WERI-Rb-1 (cell line): ENCODE measurements at regions not wholly inside any gene's neighbourhood (a gene's known extent, or its start where the extent isn't known, plus 50 kb on each side); places are given as distances from the start of the nearest gene placed in this dataset.
"Not testable (repeated sequence)": the region's sequence is repeated elsewhere in the genome, so short reads cannot be mapped to it uniquely, and the experiment has no call there.

Source experiments
- DNase-seq: peaks from one replicate; pipeline ENCODE4 v3.0.0-alpha.2; 2020
- H3K27ac ChIP-seq: fragments of 250-450 bp; sonication (Bioruptor Pico); 2 replicates; pipeline ENCODE4 v1.5.1; 2020; ENCODE audit warnings: mild to moderate bottlenecking, moderate library complexity
- H3K27me3 ChIP-seq: fragments of 250-450 bp; sonication (Bioruptor Pico); 2 replicates; pipeline ENCODE4 v1.5.1; 2021; ENCODE audit warnings: mild to moderate bottlenecking, low read depth, moderate library complexity; ENCODE audit not compliant: insufficient read depth, severe bottlenecking
- H3K36me3 ChIP-seq: fragments of 250-450 bp; sonication (Bioruptor Pico); 2 replicates; pipeline ENCODE4 v1.5.1; 2020; ENCODE audit warnings: mild to moderate bottlenecking, moderate library complexity
- H3K4me3 ChIP-seq: 2 replicates; pipeline ENCODE4 v1.5.1; 2011; ENCODE audit warnings: low read depth, mild to moderate bottlenecking, control low read depth, low read length
- H3K9me3 ChIP-seq: fragments of 250-450 bp; sonication (Bioruptor Pico); 2 replicates; pipeline ENCODE4 v1.5.1; 2021; ENCODE audit warnings: mild to moderate bottlenecking, moderate library complexity; ENCODE audit not compliant: severe bottlenecking
- CTCF ChIP-seq: IDR thresholded peaks from 2 replicates; pipeline ENCODE4 v1.5.1; 2011; ENCODE audit warnings: low read depth, mild to moderate bottlenecking, control low read depth, inconsistent platforms, low read length

GRCh38 chr16:87216148-87216840 lies 100.9 kb downstream of the C16orf95 start:
- no peak for DNase-seq
- Histone ChIP-seq H3K27ac (no peak overlapping the region), H3K27me3 (no peaks in the 10 kb centered on the region), H3K9me3 (no peaks in the 10 kb centered on the region), H3K4me3 (no peak overlapping the region), H3K36me3 (no peaks in the 10 kb centered on the region)
- TF ChIP-seq CTCF = no peak

- TF ChIP-seq CTCF = no peak
- Histone ChIP-seq H3K36me3 (no peaks in the 10 kb centered on the region), H3K9me3 (no peaks in the 10 kb centered on the region), H3K4me3 (no peak overlapping the region), H3K27ac (no peak overlapping the region), H3K27me3 (no peaks in the 10 kb centered on the region)
- no peak for DNase-seq
Measured at GRCh38 chr16:87216841-87217275, 100.3 kb downstream of the C16orf95 start.

- H3K27me3 ChIP-seq, H3K4me3 ChIP-seq, H3K27ac ChIP-seq, H3K9me3 ChIP-seq, H3K36me3 ChIP-seq, DNase-seq: not testable (repeated sequence)
Measured at GRCh38 chr16:87217802-87218201, 99.4 kb downstream of the C16orf95 start.

GRCh38 chr16:87218281-87219055 lies 98.7 kb downstream of the C16orf95 start:
- H3K36me3 ChIP-seq = no peaks in the 10 kb centered on the region
- no peak for TF ChIP-seq CTCF

GRCh38 chr16:87219287-87219909 lies 97.8 kb downstream of the C16orf95 start:
- no peak for TF ChIP-seq CTCF
- no peak for DNase-seq
- H3K9me3 ChIP-seq = no peaks in the 10 kb centered on the region
- no peaks in the 10 kb centered on the region for H3K27me3 ChIP-seq
- H3K4me3 ChIP-seq = no peak overlapping the region
- H3K36me3 ChIP-seq = no peaks in the 10 kb centered on the region
- no peak overlapping the region for H3K27ac ChIP-seq

More at GRCh38 chr16:87218281-87219055, 98.7 kb downstream of the C16orf95 start:
- no peaks in the 10 kb centered on the region for H3K27me3 ChIP-seq
- no peak overlapping the region for H3K4me3 ChIP-seq
- H3K9me3 ChIP-seq = no peaks in the 10 kb centered on the region
- DNase-seq = no peak
- no peak overlapping the region for H3K27ac ChIP-seq

- DNase-seq = no peak
- TF ChIP-seq CTCF = no peak
Measured at GRCh38 chr16:87221633-87222032, 95.6 kb downstream of the C16orf95 start.

More at GRCh38 chr16:87221633-87222032, 95.6 kb downstream of the C16orf95 start:
- H3K27me3 ChIP-seq = no peaks in the 10 kb centered on the region
- no peak overlapping the region for H3K27ac ChIP-seq
- no peak overlapping the region for H3K4me3 ChIP-seq
- no peaks in the 10 kb centered on the region for H3K36me3 ChIP-seq
- no peaks in the 10 kb centered on the region for H3K9me3 ChIP-seq
